A549 (cell line): ENCODE measurements at regions not wholly inside any gene's neighbourhood (a gene's known extent, or its start where the extent isn't known, plus 50 kb on each side); places are given as distances from the start of the nearest gene placed in this dataset.

Source experiments
- ATAC-seq, 2 experiments: fragments of 200-7000 bp in 1 of 2; fragments of >200 bp in 1 of 2; cut with Nextera tagmentation in 1 of 2; cut with Tn5 transposase in 1 of 2; 3 replicates each; pipeline versions ENCODE4 v1.8.0 to v1.9.1; 2018 to 2020; ENCODE audit warnings: mild to moderate bottlenecking in 1 of 2, moderate library complexity in 1 of 2
- CTCF ChIA-PET: fragments of 300-600 bp; sonication (Branson Sonifier 250); formaldehyde crosslinking; extraction: SDS; loops from one replicate; lab custom pipeline; 2021; ENCODE audit warnings: antibody characterized with exemption, inconsistent platforms; lab: Yijun Ruan, JAX
- POLR2A ChIA-PET: fragments of 350-600 bp; formaldehyde crosslinking; extraction: SDS; loops from one replicate; lab custom pipeline; 2021; ENCODE audit warnings: antibody characterized with exemption, inconsistent platforms; lab: Yijun Ruan, JAX
- DNase-seq, 2 experiments: peaks; one replicate each; pipeline versions ENCODE4 v3.0.0 to v3.0.0-alpha.2; 2011 to 2016; ENCODE audit warnings: low read depth in 1 of 2, low spot score in 1 of 2
- FAIRE-seq: peaks from 2 replicates; lab custom pipeline; 2011; peaks lifted over from hg19 to GRCh38; lab: Jason Lieb, UNC
- H3K27ac ChIP-seq, 2 experiments: fragments of >200 bp; sonication (Bioruptor Twin); formaldehyde crosslinking; 3 replicates each; pipeline ENCODE4 v1.5.1; 2016 to 2017
- H3K4me1 ChIP-seq: fragments of >200 bp; sonication (Bioruptor Twin); formaldehyde crosslinking; 3 replicates; pipeline ENCODE4 v1.6.1; 2016
- H3K4me2 ChIP-seq: fragments of >200 bp; sonication (Bioruptor Twin); formaldehyde crosslinking; 3 replicates; pipeline ENCODE4 v1.6.1; 2016
- H3K4me3 ChIP-seq: fragments of >200 bp; sonication (Bioruptor Twin); formaldehyde crosslinking; 3 replicates; pipeline ENCODE4 v1.5.1; 2016
- H3K9me3 ChIP-seq: fragments of >200 bp; sonication (Bioruptor Twin); formaldehyde crosslinking; 3 replicates; pipeline ENCODE4 v1.6.1; 2016
- CEBPB ChIP-seq, 2 experiments: fragments of >200 bp in 1 of 2; sonication (Bioruptor Twin) in 1 of 2; formaldehyde crosslinking in 1 of 2; IDR thresholded peaks; 2 replicates each; pipeline ENCODE4 v1.6.1; 2012 to 2016
- CHD2 ChIP-seq: fragments of 150-350 bp; IDR thresholded peaks from 2 replicates; pipeline ENCODE4 v1.6.1; 2014; ENCODE audit warnings: low read length; ENCODE audit not compliant: partially characterized antibody
- EP300 ChIP-seq, 2 experiments: fragments of >200 bp; sonication (Bioruptor Twin); formaldehyde crosslinking; IDR thresholded peaks; 2 replicates in 1 of 2; 3 replicates in 1 of 2; pipeline ENCODE4 v1.6.1; 2016 to 2017
- ESRRA ChIP-seq: fragments of 150-350 bp; IDR thresholded peaks from 2 replicates; pipeline ENCODE4 v1.6.1; 2014; ENCODE audit warnings: mild to moderate bottlenecking, low read length, borderline replicate concordance
- FOSB ChIP-seq: fragments of 250-450 bp; sonication (Bioruptor Pico); IDR thresholded peaks from 2 replicates; pipeline ENCODE4 v1.5.0; 2020; ENCODE audit warnings: mild to moderate bottlenecking, moderate library complexity
- GATA3 ChIP-seq: IDR thresholded peaks from 2 replicates; pipeline ENCODE4 v1.6.1; 2012; ENCODE audit warnings: borderline replicate concordance
- HEYL ChIP-seq: fragments of 250-450 bp; sonication (Bioruptor Pico); IDR thresholded peaks from 2 replicates; pipeline ENCODE4 v1.8.0; 2021; ENCODE audit warnings: mild to moderate bottlenecking, moderate library complexity
- KDM1A ChIP-seq: fragments of 200-600 bp; sonication (generic); IDR thresholded peaks from 2 replicates; pipeline ENCODE4 v1.6.1; 2016; ENCODE audit warnings: low read depth, mild to moderate bottlenecking
- MAZ ChIP-seq: fragments of 150-350 bp; IDR thresholded peaks from 2 replicates; pipeline ENCODE4 v1.6.1; 2014; ENCODE audit warnings: antibody characterized with exemption, low read depth, low read length, borderline replicate concordance
- RFX5 ChIP-seq: fragments of 450-650 bp; IDR thresholded peaks from 2 replicates; pipeline ENCODE4 v1.7.1; 2014; ENCODE audit warnings: antibody characterized with exemption, mild to moderate bottlenecking, moderate library complexity
- TFCP2L1 ChIP-seq: fragments of 250-450 bp; sonication (Bioruptor Pico); IDR thresholded peaks from 2 replicates; pipeline ENCODE4 v1.5.0; 2021; ENCODE audit warnings: mild to moderate bottlenecking
- TP53 ChIP-seq: fragments of 250-450 bp; sonication (Bioruptor Pico); IDR thresholded peaks from 2 replicates; pipeline ENCODE4 v1.5.0; 2021; ENCODE audit warnings: mild to moderate bottlenecking, moderate library complexity
- ZFP36 ChIP-seq: fragments of 450-650 bp; IDR thresholded peaks from 2 replicates; pipeline ENCODE4 v1.6.1; 2014; ENCODE audit warnings: borderline replicate concordance; ENCODE audit not compliant: partially characterized antibody
- ZNF302 ChIP-seq: fragments of 250-450 bp; sonication (Bioruptor Pico); IDR thresholded peaks from 2 replicates; pipeline ENCODE4 v1.9.0; 2021; ENCODE audit warnings: inconsistent platforms, mild to moderate bottlenecking, moderate library complexity
- WGBS: methylation state at CpG from one replicate; pipeline ENCODE4 v1.1.6; 2017; ENCODE audit errors: missing lambda C conversion rate; 5-methylcytosine and 5-hydroxymethylcytosine counted together
- TF ChIP-seq, protein P1 (sequence below): fragments of 200-600 bp; sonication (generic); IDR thresholded peaks from 2 replicates; pipeline ENCODE4 v1.6.1; 2016; ENCODE audit warnings: antibody characterized with exemption, mild to moderate bottlenecking, moderate library complexity
- TF ChIP-seq, protein P2 (sequence below): fragments of >200 bp; sonication (Bioruptor Twin); formaldehyde crosslinking; IDR thresholded peaks from 3 replicates; pipeline ENCODE4 v1.5.1; 2016
- TF ChIP-seq, protein P3 (sequence below): IDR thresholded peaks from 2 replicates; pipeline ENCODE4 v1.6.1; 2012

DNA sequence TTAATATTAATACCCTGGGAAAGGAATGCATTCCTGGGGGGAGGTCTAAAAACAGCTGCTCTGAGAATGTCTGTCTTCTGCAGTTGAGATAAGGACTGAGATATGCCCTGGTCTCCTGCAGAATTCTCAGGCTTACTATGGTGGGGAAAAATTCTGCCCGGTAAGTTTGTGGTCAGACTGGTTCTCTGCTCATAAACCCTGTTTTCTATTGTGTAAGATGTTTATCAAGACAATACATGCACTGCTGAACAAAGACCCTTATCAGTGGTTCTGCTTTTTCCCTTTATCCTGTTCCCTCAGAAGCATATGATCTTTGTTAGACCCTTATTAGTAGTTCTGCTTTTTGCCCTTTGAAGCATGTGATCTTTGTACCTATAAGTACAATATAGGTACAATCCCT, 494.6 kb downstream of the CNTN6 start:
- H3K4me1 ChIP-seq, result no peaks in the 10 kb centered on the region
- no peak for DNase-seq
- H3K27ac ChIP-seq, result no peak overlapping the region
- H3K9me3 ChIP-seq, result peaks cover 3% of the 10 kb centered on the region; the same call in 1 of the 3 replicates
- TF ChIP-seq TP53 (CRISPR knock-in tag) (no peak), ZNF302 (CRISPR knock-in tag) (no peak), RFX5 (no peak), HEYL (CRISPR knock-in tag) (no peak), ESRRA (no peak)
- TF ChIP-seq, protein P1, sequence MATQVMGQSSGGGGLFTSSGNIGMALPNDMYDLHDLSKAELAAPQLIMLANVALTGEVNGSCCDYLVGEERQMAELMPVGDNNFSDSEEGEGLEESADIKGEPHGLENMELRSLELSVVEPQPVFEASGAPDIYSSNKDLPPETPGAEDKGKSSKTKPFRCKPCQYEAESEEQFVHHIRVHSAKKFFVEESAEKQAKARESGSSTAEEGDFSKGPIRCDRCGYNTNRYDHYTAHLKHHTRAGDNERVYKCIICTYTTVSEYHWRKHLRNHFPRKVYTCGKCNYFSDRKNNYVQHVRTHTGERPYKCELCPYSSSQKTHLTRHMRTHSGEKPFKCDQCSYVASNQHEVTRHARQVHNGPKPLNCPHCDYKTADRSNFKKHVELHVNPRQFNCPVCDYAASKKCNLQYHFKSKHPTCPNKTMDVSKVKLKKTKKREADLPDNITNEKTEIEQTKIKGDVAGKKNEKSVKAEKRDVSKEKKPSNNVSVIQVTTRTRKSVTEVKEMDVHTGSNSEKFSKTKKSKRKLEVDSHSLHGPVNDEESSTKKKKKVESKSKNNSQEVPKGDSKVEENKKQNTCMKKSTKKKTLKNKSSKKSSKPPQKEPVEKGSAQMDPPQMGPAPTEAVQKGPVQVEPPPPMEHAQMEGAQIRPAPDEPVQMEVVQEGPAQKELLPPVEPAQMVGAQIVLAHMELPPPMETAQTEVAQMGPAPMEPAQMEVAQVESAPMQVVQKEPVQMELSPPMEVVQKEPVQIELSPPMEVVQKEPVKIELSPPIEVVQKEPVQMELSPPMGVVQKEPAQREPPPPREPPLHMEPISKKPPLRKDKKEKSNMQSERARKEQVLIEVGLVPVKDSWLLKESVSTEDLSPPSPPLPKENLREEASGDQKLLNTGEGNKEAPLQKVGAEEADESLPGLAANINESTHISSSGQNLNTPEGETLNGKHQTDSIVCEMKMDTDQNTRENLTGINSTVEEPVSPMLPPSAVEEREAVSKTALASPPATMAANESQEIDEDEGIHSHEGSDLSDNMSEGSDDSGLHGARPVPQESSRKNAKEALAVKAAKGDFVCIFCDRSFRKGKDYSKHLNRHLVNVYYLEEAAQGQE, result no peak
- TF ChIP-seq, protein P2, sequence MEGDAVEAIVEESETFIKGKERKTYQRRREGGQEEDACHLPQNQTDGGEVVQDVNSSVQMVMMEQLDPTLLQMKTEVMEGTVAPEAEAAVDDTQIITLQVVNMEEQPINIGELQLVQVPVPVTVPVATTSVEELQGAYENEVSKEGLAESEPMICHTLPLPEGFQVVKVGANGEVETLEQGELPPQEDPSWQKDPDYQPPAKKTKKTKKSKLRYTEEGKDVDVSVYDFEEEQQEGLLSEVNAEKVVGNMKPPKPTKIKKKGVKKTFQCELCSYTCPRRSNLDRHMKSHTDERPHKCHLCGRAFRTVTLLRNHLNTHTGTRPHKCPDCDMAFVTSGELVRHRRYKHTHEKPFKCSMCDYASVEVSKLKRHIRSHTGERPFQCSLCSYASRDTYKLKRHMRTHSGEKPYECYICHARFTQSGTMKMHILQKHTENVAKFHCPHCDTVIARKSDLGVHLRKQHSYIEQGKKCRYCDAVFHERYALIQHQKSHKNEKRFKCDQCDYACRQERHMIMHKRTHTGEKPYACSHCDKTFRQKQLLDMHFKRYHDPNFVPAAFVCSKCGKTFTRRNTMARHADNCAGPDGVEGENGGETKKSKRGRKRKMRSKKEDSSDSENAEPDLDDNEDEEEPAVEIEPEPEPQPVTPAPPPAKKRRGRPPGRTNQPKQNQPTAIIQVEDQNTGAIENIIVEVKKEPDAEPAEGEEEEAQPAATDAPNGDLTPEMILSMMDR, result no peak
- TF ChIP-seq, all 56 proteins: peak for 0
- H3K4me2 ChIP-seq, result no peak overlapping the region
- ChIA-PET CTCF (no interaction called here), POLR2A (no interaction called here)
- H3K4me3 ChIP-seq, result no peak overlapping the region
- FAIRE-seq, result no peak
- WGBS, result 0% methylated on average over 1 of the region's 1 CpG
- no peak for ATAC-seq

- ChIA-PET POLR2A (no interaction called here), CTCF (no interaction called here)
- FAIRE-seq (no peak), ATAC-seq (no peak), DNase-seq (no peak)
- Histone ChIP-seq H3K4me2 (no peak overlapping the region), H3K27ac (no peak overlapping the region), H3K4me3 (no peak overlapping the region), H3K9me3 (peaks cover 3% of the 10 kb centered on the region; the same call in 2 of the 3 replicates), H3K4me1 (no peaks in the 10 kb centered on the region)
- TF ChIP-seq CHD2 (no peak), ZFP36 (no peak), EP300 (IDR thresholded peaks at IDR 0.05) (no peak), FOSB (no peak), TFCP2L1 (CRISPR knock-in tag) (no peak), MAZ (no peak), HEYL (CRISPR knock-in tag) (no peak), KDM1A (no peak), GATA3 (no peak), CEBPB (IDR thresholded peaks at IDR 0.05) (no peak)
- TF ChIP-seq, protein P3, sequence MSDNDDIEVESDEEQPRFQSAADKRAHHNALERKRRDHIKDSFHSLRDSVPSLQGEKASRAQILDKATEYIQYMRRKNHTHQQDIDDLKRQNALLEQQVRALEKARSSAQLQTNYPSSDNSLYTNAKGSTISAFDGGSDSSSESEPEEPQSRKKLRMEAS, result no peak
- TF ChIP-seq, protein P2, result no peak
- 2% methylated on average over 4 of the region's 4 CpGs for whole genome bisulfite sequencing
These were observed 498.7 kb downstream of the CNTN6 start for GRCh38 chr3:1591327-1592028.
